Colonic mucosa (tissue), 4 donors: ENCODE measurements at regions not wholly inside any gene's neighbourhood (a gene's known extent, or its start where the extent isn't known, plus 50 kb on each side); places are given as distances from the start of the nearest gene placed in this dataset.

Experiments used
- DNase-seq: peaks from one replicate; pipeline ENCODE4 v3.0.0-alpha.2; 2020
- H3K27ac ChIP-seq: fragments of 200-600 bp; one replicate; pipeline ENCODE4 v1.8.0; 2021
- H3K27me3 ChIP-seq: fragments of 200-600 bp; one replicate; pipeline ENCODE4 v1.8.0; 2021
- H3K36me3 ChIP-seq: fragments of 200-600 bp; one replicate; pipeline ENCODE4 v1.8.0; 2021
- H3K4me1 ChIP-seq: fragments of 200-600 bp; one replicate; pipeline ENCODE4 v1.8.0; 2021; ENCODE audit warnings: mild to moderate bottlenecking
- H3K4me3 ChIP-seq: fragments of 200-600 bp; one replicate; pipeline ENCODE4 v1.8.0; 2021
- H3K9ac ChIP-seq, 2 donors: one replicate each; pipeline ENCODE4 v1.7.0; 2013; ENCODE audit warnings: control low read depth in 2 of 2, low read depth in 2 of 2, low read length in 2 of 2
- H3K9me3 ChIP-seq: fragments of 200-600 bp; one replicate; pipeline ENCODE4 v1.8.0; 2021
- intact Hi-C: fragments of 100-400 bp; cut with DNase I; formaldehyde crosslinking; loops from one replicate; pipeline ENCODE4 v1.14.1; 2022
- TF ChIP-seq, protein P1 (sequence below): fragments of 200-600 bp; IDR thresholded peaks from one replicate; pipeline ENCODE4 v1.8.0; 2022; ENCODE audit warnings: antibody characterized with exemption, mild to moderate bottlenecking
- donor health status: healthy.
- donor health status: DM: no; HTN: no; CAD: no.
- donor health status: DM: no; HTN: no; CAD: no.

DNA sequence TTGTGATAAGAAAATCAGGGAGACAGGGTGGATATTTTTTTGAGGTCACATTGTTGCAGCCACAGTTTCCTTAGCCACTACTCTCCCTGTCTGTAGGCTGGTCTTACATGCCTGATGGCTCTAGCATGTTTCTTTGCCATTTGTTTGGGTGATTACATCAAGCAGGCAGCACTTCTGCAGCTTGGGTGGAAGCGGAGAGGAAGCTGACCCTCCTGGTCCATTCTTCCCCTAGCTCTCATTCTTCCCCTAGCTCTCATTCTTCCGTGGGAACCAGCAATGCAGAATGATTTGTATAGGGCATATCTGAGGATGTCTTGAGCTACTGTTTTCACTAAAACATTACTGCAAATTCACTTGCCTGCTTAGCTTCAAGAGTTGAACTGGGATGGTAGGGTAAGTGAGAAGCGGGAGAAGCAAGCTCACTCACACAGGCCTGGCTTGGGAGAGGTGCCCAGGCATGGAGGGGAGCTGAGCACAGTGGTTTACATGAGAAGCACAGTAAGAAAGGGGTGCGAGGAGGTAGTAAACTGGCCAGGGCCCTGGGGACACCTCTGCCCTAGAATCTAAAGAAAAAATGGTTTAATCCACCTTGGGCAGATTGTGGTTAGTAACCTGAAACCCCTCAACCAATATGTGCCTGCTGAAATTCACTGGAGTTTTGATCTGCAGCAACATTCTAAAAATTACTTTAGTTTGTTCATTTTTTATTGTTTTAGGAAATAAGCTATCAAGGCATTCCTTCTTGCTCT, 538.9 kb downstream of the RFC3 start:
- H3K9ac ChIP-seq, result no peak overlapping the region
- H3K9me3 ChIP-seq, result no peaks in the 10 kb centered on the region
- intact Hi-C loops, result no loop called here
- H3K4me1 ChIP-seq, result no peaks in the 10 kb centered on the region
- H3K27ac ChIP-seq, result no peak overlapping the region
- no peak overlapping the region for H3K4me3 ChIP-seq
- no peaks in the 10 kb centered on the region for H3K36me3 ChIP-seq
- H3K27me3 ChIP-seq, result no peaks in the 10 kb centered on the region
- TF ChIP-seq, protein P1, sequence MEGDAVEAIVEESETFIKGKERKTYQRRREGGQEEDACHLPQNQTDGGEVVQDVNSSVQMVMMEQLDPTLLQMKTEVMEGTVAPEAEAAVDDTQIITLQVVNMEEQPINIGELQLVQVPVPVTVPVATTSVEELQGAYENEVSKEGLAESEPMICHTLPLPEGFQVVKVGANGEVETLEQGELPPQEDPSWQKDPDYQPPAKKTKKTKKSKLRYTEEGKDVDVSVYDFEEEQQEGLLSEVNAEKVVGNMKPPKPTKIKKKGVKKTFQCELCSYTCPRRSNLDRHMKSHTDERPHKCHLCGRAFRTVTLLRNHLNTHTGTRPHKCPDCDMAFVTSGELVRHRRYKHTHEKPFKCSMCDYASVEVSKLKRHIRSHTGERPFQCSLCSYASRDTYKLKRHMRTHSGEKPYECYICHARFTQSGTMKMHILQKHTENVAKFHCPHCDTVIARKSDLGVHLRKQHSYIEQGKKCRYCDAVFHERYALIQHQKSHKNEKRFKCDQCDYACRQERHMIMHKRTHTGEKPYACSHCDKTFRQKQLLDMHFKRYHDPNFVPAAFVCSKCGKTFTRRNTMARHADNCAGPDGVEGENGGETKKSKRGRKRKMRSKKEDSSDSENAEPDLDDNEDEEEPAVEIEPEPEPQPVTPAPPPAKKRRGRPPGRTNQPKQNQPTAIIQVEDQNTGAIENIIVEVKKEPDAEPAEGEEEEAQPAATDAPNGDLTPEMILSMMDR, result no peak
- DNase-seq, result no peak

DNA sequence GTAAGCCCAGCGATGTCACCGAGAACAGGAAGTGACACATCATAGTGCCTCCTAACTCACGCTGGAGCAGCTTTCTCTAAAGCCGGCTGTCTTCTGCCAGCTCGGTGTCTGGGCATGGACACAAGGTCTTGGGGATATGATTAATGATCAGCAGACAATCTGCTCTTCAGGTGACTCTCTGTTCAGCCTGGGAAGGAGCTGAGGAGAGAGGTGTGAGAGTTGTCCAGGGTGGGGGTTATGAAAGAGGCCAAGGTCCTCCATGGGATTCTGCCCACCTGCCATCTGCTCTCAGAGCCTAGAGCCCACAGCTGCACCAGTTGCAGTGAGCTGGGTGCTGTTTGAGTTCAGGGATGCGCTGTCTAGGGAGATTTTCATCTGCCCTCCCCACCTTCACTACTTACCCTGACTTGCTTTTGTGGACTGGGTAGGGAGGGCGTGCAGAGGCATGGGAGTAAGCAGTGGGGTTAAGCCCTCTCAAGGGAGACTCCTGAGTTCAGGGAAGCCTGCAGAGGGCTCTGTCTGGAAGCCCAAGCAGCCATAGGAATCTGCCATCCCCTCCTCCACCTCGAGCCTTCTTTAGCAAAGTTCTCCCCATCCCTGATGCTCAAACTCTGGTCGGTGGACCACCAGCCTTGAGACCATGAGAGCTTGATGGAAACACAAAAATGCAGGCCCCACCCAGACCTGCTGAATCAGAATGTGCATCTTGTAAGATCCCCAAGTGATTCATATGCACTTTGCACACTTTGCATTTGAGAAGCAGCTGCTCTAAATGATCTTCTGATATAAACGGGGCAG, 539.7 kb downstream of the RFC3 start:
- H3K27ac ChIP-seq, result no peak overlapping the region
- no peaks in the 10 kb centered on the region for H3K27me3 ChIP-seq
- H3K4me1 ChIP-seq, result no peaks in the 10 kb centered on the region
- TF ChIP-seq, protein P1, result no peak
- H3K4me3 ChIP-seq, result no peak overlapping the region
- no peaks in the 10 kb centered on the region for H3K36me3 ChIP-seq
- intact Hi-C loops, result no loop called here
- DNase-seq, result no peak
- H3K9me3 ChIP-seq, result no peaks in the 10 kb centered on the region
- no peak overlapping the region for H3K9ac ChIP-seq

GRCh38 chr13:34358811-34359513, 541.0 kb downstream of the RFC3 start:
- DNase-seq, result no peak
- H3K4me3 ChIP-seq, result no peak overlapping the region
- no peaks in the 10 kb centered on the region for H3K9me3 ChIP-seq
- no peaks in the 10 kb centered on the region for H3K27me3 ChIP-seq
- H3K4me1 ChIP-seq, result no peaks in the 10 kb centered on the region
- no peaks in the 10 kb centered on the region for H3K36me3 ChIP-seq
- intact Hi-C loops, result no loop called here
- no peak overlapping the region for H3K27ac ChIP-seq
- TF ChIP-seq, protein P1, result no peak
- H3K9ac ChIP-seq, result no peak overlapping the region

GRCh38 chr13:34360702-34361101, 542.8 kb downstream of the RFC3 start:
- no peak overlapping the region for H3K9ac ChIP-seq
- no peak for DNase-seq
- H3K4me3 ChIP-seq, result no peak overlapping the region
- no peaks in the 10 kb centered on the region for H3K36me3 ChIP-seq
- H3K27me3 ChIP-seq, result no peaks in the 10 kb centered on the region
- intact Hi-C loops, result no loop called here
- no peaks in the 10 kb centered on the region for H3K9me3 ChIP-seq
- H3K4me1 ChIP-seq, result no peaks in the 10 kb centered on the region
- TF ChIP-seq, protein P1, result no peak
- no peak overlapping the region for H3K27ac ChIP-seq

DNA sequence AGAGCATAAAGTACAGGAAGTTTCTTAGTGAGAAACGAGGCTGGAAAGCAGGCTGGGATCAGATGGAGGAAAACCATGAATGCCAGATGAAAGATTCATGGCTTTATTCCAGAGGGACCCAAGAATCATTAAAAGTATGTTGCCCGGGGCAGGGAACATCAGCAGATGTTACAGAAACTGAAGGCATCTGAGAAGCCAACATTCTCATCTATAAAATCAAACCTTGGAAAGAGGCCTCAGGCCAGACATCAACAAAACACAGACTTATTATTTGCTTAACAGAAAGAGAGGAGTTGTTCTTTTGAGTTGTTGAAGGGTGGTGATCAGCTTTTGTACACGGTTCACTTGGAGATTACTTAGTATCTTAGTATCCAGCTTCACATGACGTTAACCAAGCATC, 543.6 kb downstream of the RFC3 start:
- Histone ChIP-seq H3K36me3 (no peaks in the 10 kb centered on the region), H3K4me3 (no peak overlapping the region), H3K9ac (no peak overlapping the region), H3K27me3 (no peaks in the 10 kb centered on the region), H3K4me1 (no peaks in the 10 kb centered on the region), H3K27ac (no peak overlapping the region), H3K9me3 (no peaks in the 10 kb centered on the region)
- no peak for DNase-seq
- TF ChIP-seq, protein P1, result no peak
- intact Hi-C loops, result no loop called here
